COLO829 (cell line): ENCODE measurements at regions not wholly inside any gene's neighbourhood (a gene's known extent, or its start where the extent isn't known, plus 50 kb on each side); places are given as distances from the start of the nearest gene placed in this dataset.
A peak's percentile ranks its signal among the peaks of the same experiment; 100 is the strongest.

Experiments used
- DNase-seq: peaks from one replicate; pipeline ENCODE4 v3.0.0; 2012; ENCODE audit warnings: low spot score

DNA sequence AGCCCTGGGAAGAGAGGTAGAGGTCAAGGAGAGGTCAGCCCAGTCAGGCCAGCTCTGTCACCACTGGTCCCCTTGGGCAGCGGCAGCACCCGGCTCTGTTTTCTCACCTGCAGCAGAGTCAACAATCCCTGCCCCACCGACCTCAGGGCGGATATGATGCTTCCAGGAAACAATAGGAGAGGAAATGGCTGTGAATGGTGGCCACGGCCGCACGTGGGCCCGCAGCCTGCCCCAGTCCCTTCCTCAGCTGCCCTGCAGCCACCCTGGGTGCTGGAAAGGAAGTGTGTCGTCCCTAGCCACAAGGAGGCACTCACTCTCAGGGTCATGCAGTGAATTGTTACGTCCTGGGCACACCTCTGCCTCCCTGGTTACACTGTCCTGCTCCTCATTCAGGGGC is 92.5 kb upstream of the ENPP6 start:
- no peak for DNase-seq

GRCh38 chr4:184309241-184310170 is 91.8 kb upstream of the ENPP6 start:
- no peak for DNase-seq

DNA sequence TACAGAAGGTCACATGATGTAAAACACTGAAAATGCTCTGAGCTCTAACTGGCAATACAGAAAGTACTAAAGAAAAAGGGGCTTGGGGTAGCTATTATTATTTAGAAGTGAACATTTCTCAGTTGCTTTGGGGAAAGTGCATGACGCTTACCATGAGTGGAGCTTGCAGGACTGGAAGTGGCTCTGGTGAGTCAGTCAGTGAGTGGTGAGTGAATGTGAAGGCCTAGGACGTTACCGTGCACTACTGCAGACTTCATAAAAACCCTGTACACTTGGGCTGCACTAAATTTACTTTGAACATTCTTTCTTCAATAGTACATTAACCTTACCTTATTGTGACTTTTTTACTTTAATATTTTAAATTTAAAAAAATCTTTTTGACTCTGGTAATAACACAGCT is 89.3 kb upstream of the ENPP6 start:
- DNase-seq: no peak

GRCh38 chr4:184306470-184306869 is 88.8 kb upstream of the ENPP6 start:
- no peak for DNase-seq

DNA sequence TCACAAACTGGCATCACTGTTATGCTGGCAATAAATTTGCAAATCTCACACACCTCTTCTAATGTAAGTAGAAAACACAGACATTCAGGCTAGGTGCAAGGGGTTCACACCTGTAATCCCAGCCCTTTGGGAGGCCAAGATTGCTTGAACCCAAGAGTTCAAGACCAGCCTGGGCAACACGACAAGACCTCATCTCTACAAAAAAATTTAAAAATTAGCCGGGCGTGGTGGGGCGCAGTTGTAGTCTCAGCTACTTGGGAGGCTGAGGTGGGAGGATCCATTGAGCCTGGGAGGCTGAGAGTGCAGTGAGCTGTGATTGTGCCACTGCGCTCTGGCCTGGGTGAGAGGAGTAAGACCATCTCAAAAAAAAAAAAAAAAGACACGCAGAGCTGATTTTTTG is 83.1 kb upstream of the ENPP6 start:
- DNase-seq: no peak

GRCh38 chr4:184298254-184298653 is 80.6 kb upstream of the ENPP6 start:
- no peak for DNase-seq

DNA sequence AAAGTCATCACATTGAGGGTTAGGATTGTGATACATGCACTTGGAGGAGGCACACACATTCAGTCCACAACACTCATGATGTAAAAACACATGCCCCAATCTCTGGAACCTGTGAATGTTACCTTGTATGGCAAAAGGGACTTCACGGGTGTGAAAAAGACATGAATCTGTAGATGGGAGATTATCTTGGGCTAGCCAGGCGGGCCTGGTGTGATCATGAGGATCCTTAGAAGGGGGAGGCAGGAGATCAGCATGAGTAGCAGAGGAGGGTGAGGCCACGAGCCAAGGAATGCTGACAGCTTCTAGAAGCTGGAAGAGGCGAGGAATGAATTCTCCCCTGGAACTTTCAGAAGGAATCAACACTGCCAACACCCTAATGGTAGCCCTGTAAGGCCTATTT is 77.5 kb upstream of the ENPP6 start:
- DNase-seq: no peak

- no peak for DNase-seq
Observed at GRCh38 chr4:184294606-184295133, 77.0 kb upstream of the ENPP6 start.

DNA sequence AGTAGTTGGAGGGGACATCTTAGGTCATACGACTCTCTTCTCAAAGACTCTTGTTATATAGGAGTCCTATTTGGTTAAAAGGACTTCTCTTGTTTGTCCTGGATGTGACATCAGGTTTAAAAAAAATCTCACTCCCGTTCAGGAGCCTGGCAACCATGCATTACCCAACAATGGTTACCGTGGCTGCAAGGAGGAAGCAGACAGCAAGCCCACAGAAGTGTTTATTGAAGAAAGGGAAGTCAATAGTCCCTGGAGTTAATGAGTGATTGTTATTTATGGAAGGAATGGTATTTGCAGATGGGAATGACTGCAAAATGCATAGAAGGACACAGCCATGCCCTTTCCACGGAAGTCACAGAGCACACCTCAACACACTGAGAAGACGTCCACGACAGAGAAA is 75.9 kb upstream of the ENPP6 start:
- peak; percentile 31 for DNase-seq

DNA sequence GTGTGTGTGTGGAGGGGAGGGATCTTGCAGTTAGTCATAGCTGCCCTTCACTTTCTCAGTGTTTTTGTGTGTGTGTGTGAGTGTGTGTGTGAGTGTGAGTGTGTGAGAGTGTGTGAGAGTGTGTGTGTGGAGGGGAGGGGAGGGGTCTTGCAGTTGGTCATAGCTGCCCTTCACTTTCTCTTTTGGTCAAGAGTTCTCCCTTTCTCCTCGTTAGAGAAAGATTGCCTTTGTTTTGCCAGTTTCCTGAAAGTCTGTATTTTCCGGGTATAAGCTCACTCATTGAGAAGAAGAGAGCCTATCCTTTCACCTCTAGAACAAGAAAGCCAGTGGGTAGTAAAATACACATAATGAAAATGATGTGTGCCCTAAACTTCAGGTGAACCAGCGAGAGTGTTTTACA is 75.2 kb upstream of the ENPP6 start:
- DNase-seq: peak; percentile 56

GRCh38 chr4:184292465-184292867 is 74.8 kb upstream of the ENPP6 start:
- DNase-seq: no peak

- no peak for DNase-seq
Observed at GRCh38 chr4:184289179-184289535, 71.5 kb upstream of the ENPP6 start.

- DNase-seq: no peak
Observed at GRCh38 chr4:184288451-184289178, 70.9 kb upstream of the ENPP6 start.

DNA sequence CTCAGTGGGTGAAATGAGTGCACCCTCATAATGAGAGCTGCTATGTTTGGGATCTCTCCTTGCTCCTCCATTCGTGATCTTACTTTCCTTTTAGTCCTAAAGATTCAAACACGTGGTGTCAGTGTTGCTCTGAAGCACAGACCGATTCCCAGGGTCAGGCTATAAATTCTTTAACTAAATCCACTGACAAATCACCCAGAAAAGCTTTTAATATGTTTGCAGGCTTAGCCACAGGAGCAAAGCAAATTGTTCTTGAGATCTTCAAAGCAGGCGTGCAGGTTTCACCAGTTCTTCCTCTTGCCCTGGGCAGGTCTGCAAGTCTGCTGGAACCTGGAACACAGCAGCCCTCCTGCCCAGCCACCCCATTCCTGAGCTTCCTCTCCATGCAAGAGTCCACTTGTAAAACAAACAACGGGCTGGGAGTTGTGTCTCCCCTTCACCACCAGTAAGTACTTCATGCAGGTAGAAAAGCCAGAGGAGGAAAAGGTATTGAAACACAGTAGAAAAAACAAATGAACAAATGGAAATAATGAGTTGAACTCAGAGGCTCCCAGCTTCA is 70.1 kb upstream of the ENPP6 start:
- no peak for DNase-seq

GRCh38 chr4:184286358-184286757 is 68.7 kb upstream of the ENPP6 start:
- no peak for DNase-seq

DNA sequence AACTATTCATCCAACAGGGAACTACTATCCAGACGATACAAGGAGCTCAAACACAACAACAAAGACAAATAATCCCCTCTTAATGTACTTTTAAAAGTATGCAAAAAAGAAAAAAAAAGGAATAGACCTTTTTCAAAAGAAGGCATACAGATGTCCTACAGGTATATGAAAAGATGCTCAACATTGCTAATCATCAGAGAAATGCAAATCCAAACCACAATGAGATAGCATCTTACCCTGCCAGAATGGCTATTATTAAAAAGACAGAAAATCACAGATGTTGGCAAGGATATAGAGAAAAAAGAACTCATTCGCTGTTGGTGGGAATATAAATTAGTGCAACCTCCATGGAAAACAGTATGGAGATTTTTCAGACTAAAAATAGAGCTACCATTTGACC is 67.1 kb upstream of the ENPP6 start:
- no peak for DNase-seq

- no peak for DNase-seq
Observed at GRCh38 chr4:184284336-184284690, 66.6 kb upstream of the ENPP6 start.

GRCh38 chr4:184283659-184284335 is 66.1 kb upstream of the ENPP6 start:
- no peak for DNase-seq

DNA sequence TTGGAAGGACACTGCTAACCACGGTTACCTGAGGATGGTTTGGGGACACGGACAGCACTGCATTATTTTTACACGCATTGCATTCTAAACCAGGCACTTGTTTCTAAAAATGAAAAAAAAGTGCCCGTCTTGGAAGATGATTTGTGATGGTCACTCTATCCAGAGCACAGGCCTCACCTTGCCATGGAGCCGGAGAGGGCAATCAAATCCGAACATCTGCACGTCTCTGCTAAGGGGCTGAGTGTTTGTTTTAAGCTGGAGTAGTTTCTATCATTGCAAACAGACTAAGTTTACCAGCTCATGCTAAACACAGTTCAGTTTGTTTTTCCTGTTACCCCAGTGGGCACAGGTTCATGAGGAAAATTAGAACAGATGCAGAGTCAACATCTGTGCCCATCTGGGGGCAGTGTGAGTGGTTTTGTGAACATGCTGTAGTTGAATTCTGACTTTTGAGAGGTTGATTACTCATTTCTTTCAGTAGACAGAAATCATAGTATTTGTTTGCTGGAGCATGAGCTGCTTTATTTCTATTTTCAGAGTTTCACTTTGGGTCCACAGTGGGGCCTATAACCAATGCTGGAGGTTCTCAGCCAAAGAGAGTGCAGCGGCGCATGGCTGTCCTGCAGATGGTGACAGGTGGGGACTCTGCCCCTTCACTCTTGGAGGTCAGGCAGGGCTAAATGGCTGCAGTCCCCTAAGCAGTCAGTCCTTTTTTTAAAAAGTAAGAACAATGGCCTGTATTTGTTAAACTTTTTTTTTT is 65.4 kb upstream of the ENPP6 start:
- no peak for DNase-seq

DNA sequence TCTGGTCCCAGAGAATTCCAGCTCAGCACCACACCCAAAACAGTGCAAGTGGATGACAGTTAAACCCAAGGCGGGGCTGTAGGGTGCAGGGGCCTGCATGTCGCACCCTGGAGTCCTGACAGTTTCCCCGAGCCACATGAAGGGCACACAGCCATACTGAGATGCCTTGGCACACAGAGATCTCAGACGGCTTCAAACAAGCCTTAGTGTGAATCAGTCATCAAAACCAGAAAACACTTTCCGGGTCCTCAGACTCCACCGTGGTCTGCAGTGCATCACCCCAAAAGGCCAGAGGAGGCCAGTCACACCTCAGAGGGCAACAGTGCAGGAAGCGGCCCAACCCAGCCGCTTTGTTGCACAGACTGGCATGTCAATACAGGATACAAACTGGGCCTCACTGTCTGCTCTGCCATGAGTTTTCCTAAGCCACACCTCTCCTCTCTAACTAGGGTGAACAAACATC is 64.6 kb upstream of the ENPP6 start:
- no peak for DNase-seq
